ENCODE measurements at regions not wholly inside any gene's neighbourhood (a gene's known extent, or its start where the extent isn't known, plus 50 kb on each side); places are given as distances from the start of the nearest gene placed in this dataset.

DNA sequence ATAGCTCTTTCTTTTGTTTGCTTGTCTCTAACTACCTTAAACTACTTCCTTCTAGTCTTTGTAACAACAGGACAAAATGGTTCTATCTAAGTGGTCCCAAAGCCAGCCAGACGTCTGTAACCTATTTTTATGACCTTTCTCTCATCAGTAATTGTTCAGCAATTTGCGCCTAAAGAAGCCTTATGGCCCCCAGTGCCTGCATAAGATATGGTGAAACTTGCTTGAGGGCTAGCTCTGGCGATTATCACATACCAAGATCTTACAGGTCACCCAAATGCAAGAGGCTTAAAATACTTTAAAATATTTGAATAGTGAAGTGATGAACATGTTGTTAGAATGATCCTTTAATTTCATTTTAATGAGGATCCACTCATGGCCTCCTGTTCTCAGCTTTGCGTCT lies 369.4 kb downstream of the SOX2 start:
- H3K4me1 ChIP-seq (ENCODE audit: control insufficient read depth, low read length), result no peaks in the 10 kb centered on the region
- no peaks in the 10 kb centered on the region for H3K9me2 ChIP-seq (replicated peaks; ENCODE audit: control insufficient read depth, low read length)
- no peak for TF ChIP-seq CTCF (IDR thresholded peaks at IDR 0.05; ENCODE audit: low read depth, low read length, poor library complexity, severe bottlenecking)
- TF ChIP-seq EZH2phosphoT487 (IDR thresholded peaks at IDR 0.05; ENCODE audit: borderline replicate concordance, low read length), result no peak
- H3K4me2 ChIP-seq (ENCODE audit: low read length), result no peak overlapping the region
- no peaks in the 10 kb centered on the region for H3K79me2 ChIP-seq (ENCODE audit: control insufficient read depth, low read length)
- no peaks in the 10 kb centered on the region for H3K36me3 ChIP-seq (ENCODE audit: control insufficient read depth, low read length)
- no peaks in the 10 kb centered on the region for H3K27me3 ChIP-seq (ENCODE audit: control insufficient read depth, low read length)
- H4K20me1 ChIP-seq (ENCODE audit: control insufficient read depth, insufficient read depth, low read depth, low read length), result no peaks in the 10 kb centered on the region
- no peaks in the 10 kb centered on the region for H3F3A ChIP-seq (ENCODE audit: control insufficient read depth, insufficient read depth)
- H3K9me3 ChIP-seq (ENCODE audit: control insufficient read depth, insufficient read depth, low read length), result no peaks in the 10 kb centered on the region
- H3K4me3 ChIP-seq (ENCODE audit: low read length), result no peak overlapping the region
- no peak overlapping the region for H3K27ac ChIP-seq (ENCODE audit: low read depth, low read length)

GRCh38 chr3:182083112-182083511 lies 371.4 kb downstream of the SOX2 start:
- Histone ChIP-seq H3K4me3 (ENCODE audit: low read length) (no peak overlapping the region), H3K27me3 (ENCODE audit: control insufficient read depth, low read length) (no peaks in the 10 kb centered on the region), H3K9me2 (replicated peaks; ENCODE audit: control insufficient read depth, low read length) (no peaks in the 10 kb centered on the region), H3K4me2 (ENCODE audit: low read length) (no peak overlapping the region), H3F3A (ENCODE audit: control insufficient read depth, insufficient read depth) (no peaks in the 10 kb centered on the region), H4K20me1 (ENCODE audit: control insufficient read depth, insufficient read depth, low read depth, low read length) (no peaks in the 10 kb centered on the region), H3K4me1 (ENCODE audit: control insufficient read depth, low read length) (no peaks in the 10 kb centered on the region), H3K9me3 (ENCODE audit: control insufficient read depth, insufficient read depth, low read length) (no peaks in the 10 kb centered on the region), H3K79me2 (ENCODE audit: control insufficient read depth, low read length) (no peaks in the 10 kb centered on the region), H3K36me3 (ENCODE audit: control insufficient read depth, low read length) (no peaks in the 10 kb centered on the region), H3K27ac (ENCODE audit: low read depth, low read length) (no peak overlapping the region)
- TF ChIP-seq CTCF (IDR thresholded peaks at IDR 0.05; ENCODE audit: low read depth, low read length, poor library complexity, severe bottlenecking) (no peak), EZH2phosphoT487 (IDR thresholded peaks at IDR 0.05; ENCODE audit: borderline replicate concordance, low read length) (no peak)

GRCh38 chr3:182092662-182093262 lies 381.0 kb downstream of the SOX2 start:
- Histone ChIP-seq H3K9me3 (ENCODE audit: control insufficient read depth, insufficient read depth, low read length) (no peaks in the 10 kb centered on the region), H3K36me3 (ENCODE audit: control insufficient read depth, low read length) (no peaks in the 10 kb centered on the region), H3K79me2 (ENCODE audit: control insufficient read depth, low read length) (no peaks in the 10 kb centered on the region), H3K4me3 (ENCODE audit: low read length) (no peak overlapping the region), H4K20me1 (ENCODE audit: control insufficient read depth, insufficient read depth, low read depth, low read length) (no peaks in the 10 kb centered on the region), H3K4me2 (ENCODE audit: low read length) (peak overlapping the region; percentile 9; the same call in 1 of the 2 replicates), H3K4me1 (ENCODE audit: control insufficient read depth, low read length) (peaks cover 7% of the 10 kb centered on the region), H3K27me3 (ENCODE audit: control insufficient read depth, low read length) (no peaks in the 10 kb centered on the region), H3K27ac (ENCODE audit: low read depth, low read length) (no peak overlapping the region), H3K9me2 (replicated peaks; ENCODE audit: control insufficient read depth, low read length) (no peaks in the 10 kb centered on the region), H3F3A (ENCODE audit: control insufficient read depth, insufficient read depth) (no peaks in the 10 kb centered on the region)
- TF ChIP-seq EZH2phosphoT487 (IDR thresholded peaks at IDR 0.05; ENCODE audit: borderline replicate concordance, low read length) (no peak), CTCF (IDR thresholded peaks at IDR 0.05; ENCODE audit: low read depth, low read length, poor library complexity, severe bottlenecking) (no peak)
